ENCODE measurements at regions not wholly inside any gene's neighbourhood (a gene's known extent, or its start where the extent isn't known, plus 50 kb on each side); places are given as distances from the start of the nearest gene placed in this dataset.

DNA sequence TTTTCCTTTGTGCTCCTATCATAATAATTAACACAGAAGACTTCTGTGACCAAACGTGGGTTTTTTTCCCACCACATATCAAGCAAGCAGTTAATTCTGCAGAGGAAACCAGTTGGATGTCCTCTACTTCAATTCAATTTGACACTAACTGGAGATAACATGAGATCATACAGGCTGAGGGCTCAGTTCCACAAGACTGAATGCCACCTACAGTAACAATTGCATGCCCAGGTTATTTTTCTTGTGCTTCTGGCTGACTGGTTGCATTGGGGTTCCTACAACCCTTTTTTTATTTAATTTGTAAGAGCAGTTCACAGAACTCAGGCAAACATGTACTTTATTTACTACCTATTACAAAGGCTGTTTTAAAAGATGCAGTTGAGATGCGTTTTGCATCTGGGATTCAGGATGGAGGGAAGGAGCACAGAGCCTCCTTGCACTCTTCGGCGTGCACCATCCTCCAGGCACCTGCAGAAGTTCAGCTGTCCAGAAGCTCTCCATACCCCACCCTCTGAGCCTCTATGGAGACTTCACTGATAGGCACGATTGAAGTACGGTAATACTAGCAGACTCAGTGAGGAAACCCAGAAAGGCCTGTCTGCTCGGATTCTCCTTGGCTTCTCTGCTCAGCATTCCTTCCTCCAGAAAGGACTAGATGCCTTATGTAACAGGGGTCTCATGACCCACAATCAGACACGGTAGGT, 425.2 kb upstream of the CDH9 start:
- Histone ChIP-seq H3K9me3 (no peaks in the 10 kb centered on the region), H3K4me2 (no peak overlapping the region), H3K9ac (no peak overlapping the region), H3K4me3 (ENCODE audit: low read depth in 2 of 2, low read length in 1 of 2) (no peak overlapping the region), H3K4me1 (ENCODE audit: control insufficient read depth in 1 of 2, insufficient read depth in 2 of 2, low read depth in 1 of 2, low read length in 1 of 2) (peaks cover 0 to 4% of the 10 kb centered on the region in 2 experiments; a peak in 2 of 4 replicates), H3K36me3 (replicated peaks in 1 of 2; ENCODE audit: control insufficient read depth in 1 of 2, insufficient read depth in 2 of 2, low read length in 1 of 2) (no peaks in the 10 kb centered on the region), H3K79me2 (ENCODE audit: insufficient read depth) (no peaks in the 10 kb centered on the region), H3K27ac (ENCODE audit: low read depth in 2 of 2, low read length in 1 of 2) (no peak overlapping the region), H3F3A (replicated peaks; ENCODE audit: insufficient read depth) (no peaks in the 10 kb centered on the region), H3K9me2 (no peaks in the 10 kb centered on the region; the same call in 1 of the 2 replicates), H3K27me3 (ENCODE audit: insufficient read depth) (no peaks in the 10 kb centered on the region; the same call in 1 of the 2 replicates), H4K20me1 (ENCODE audit: insufficient read depth) (no peaks in the 10 kb centered on the region), H2AFZ (ENCODE audit: low read depth) (no peak overlapping the region)
- ChIA-PET POLR2A (no interaction called here), CTCF (no interaction called here)
- WGBS (ENCODE audit: low lambda C conversion rate): 38% methylated on average over 8 of the region's 8 CpGs
- no peak for TF ChIP-seq JUND (IDR thresholded peaks at IDR 0.05)
- TF ChIP-seq RXRA (IDR thresholded peaks at IDR 0.05; ENCODE audit: borderline replicate concordance, low read depth): no peak
- TF ChIP-seq NFIC (IDR thresholded peaks at IDR 0.05; ENCODE audit: borderline replicate concordance): no peak
- TF ChIP-seq, protein P1, sequence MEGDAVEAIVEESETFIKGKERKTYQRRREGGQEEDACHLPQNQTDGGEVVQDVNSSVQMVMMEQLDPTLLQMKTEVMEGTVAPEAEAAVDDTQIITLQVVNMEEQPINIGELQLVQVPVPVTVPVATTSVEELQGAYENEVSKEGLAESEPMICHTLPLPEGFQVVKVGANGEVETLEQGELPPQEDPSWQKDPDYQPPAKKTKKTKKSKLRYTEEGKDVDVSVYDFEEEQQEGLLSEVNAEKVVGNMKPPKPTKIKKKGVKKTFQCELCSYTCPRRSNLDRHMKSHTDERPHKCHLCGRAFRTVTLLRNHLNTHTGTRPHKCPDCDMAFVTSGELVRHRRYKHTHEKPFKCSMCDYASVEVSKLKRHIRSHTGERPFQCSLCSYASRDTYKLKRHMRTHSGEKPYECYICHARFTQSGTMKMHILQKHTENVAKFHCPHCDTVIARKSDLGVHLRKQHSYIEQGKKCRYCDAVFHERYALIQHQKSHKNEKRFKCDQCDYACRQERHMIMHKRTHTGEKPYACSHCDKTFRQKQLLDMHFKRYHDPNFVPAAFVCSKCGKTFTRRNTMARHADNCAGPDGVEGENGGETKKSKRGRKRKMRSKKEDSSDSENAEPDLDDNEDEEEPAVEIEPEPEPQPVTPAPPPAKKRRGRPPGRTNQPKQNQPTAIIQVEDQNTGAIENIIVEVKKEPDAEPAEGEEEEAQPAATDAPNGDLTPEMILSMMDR (IDR thresholded peaks at IDR 0.05): no peak
- TF ChIP-seq FOXJ3 (CRISPR knock-in tag; IDR thresholded peaks at IDR 0.05): no peak
- no peak for TF ChIP-seq TAF1 (IDR thresholded peaks at IDR 0.05; ENCODE audit: borderline replicate concordance, low read depth, low read length)
- TF ChIP-seq GABPA (IDR thresholded peaks at IDR 0.05; ENCODE audit: low read depth): no peak
- TF ChIP-seq EZH2phosphoT487 (IDR thresholded peaks at IDR 0.05; ENCODE audit: borderline replicate concordance, low read depth): no peak
- DNase-seq: no peak

DNA sequence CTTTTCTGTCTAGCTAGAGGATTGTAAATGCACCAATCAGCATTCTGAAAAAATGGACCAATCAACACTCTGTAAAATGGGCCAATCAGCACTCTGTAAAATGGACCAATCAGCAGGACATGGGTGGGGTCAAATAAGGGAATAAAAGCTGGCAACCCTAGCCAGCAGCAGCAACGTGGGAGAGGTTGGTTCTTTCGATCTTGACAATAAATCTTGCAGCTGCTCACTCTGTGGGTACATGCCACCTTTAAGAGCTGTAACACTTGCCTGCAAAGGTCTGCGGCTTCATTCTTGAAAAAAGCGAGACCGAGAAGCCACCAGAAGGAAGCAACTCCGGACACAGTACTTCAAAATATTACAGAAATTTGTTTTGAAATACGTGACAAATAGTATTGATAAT, 424.6 kb upstream of the CDH9 start:
- no peaks in the 10 kb centered on the region for H4K20me1 ChIP-seq (ENCODE audit: insufficient read depth)
- H3K9me3 ChIP-seq: no peaks in the 10 kb centered on the region
- no peak overlapping the region for H3K27ac ChIP-seq (ENCODE audit: low read depth in 2 of 2, low read length in 1 of 2)
- H3K27me3 ChIP-seq (ENCODE audit: insufficient read depth): no peaks in the 10 kb centered on the region; the same call in 1 of the 2 replicates
- TF ChIP-seq, protein P2, sequence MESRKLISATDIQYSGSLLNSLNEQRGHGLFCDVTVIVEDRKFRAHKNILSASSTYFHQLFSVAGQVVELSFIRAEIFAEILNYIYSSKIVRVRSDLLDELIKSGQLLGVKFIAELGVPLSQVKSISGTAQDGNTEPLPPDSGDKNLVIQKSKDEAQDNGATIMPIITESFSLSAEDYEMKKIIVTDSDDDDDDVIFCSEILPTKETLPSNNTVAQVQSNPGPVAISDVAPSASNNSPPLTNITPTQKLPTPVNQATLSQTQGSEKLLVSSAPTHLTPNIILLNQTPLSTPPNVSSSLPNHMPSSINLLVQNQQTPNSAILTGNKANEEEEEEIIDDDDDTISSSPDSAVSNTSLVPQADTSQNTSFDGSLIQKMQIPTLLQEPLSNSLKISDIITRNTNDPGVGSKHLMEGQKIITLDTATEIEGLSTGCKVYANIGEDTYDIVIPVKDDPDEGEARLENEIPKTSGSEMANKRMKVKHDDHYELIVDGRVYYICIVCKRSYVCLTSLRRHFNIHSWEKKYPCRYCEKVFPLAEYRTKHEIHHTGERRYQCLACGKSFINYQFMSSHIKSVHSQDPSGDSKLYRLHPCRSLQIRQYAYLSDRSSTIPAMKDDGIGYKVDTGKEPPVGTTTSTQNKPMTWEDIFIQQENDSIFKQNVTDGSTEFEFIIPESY (IDR thresholded peaks at IDR 0.05; ENCODE audit: borderline replicate concordance, low read depth): no peak
- TF ChIP-seq ELF1 (IDR thresholded peaks at IDR 0.05) (no peak), SMC3 (IDR thresholded peaks at IDR 0.05; ENCODE audit: low read depth, low read length) (no peak), RCOR1 (IDR thresholded peaks at IDR 0.05; ENCODE audit: low read length) (no peak), RXRA (IDR thresholded peaks at IDR 0.05; ENCODE audit: borderline replicate concordance, low read depth) (no peak), GATA2 (CRISPR knock-in tag; IDR thresholded peaks at IDR 0.05) (no peak)
- TF ChIP-seq, protein P3, sequence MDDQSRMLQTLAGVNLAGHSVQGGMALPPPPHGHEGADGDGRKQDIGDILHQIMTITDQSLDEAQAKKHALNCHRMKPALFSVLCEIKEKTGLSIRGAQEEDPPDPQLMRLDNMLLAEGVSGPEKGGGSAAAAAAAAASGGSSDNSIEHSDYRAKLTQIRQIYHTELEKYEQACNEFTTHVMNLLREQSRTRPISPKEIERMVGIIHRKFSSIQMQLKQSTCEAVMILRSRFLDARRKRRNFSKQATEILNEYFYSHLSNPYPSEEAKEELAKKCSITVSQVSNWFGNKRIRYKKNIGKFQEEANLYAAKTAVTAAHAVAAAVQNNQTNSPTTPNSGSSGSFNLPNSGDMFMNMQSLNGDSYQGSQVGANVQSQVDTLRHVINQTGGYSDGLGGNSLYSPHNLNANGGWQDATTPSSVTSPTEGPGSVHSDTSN (IDR thresholded peaks at IDR 0.05): no peak
- TF ChIP-seq, protein P1 (IDR thresholded peaks at IDR 0.05): no peak
- H3K4me2 ChIP-seq: no peak overlapping the region
- 31% methylated on average over 7 of the region's 7 CpGs for WGBS (ENCODE audit: low lambda C conversion rate)
- H3K9me2 ChIP-seq: no peaks in the 10 kb centered on the region; the same call in 1 of the 2 replicates
- H3K9ac ChIP-seq: no peak overlapping the region
- POLR2A ChIA-PET: no interaction called here
- H3K36me3 ChIP-seq (replicated peaks in 1 of 2; ENCODE audit: control insufficient read depth in 1 of 2, insufficient read depth in 2 of 2, low read length in 1 of 2): no peaks in the 10 kb centered on the region
- H3K4me3 ChIP-seq (ENCODE audit: low read depth in 2 of 2, low read length in 1 of 2): no peak overlapping the region
- CTCF ChIA-PET: no interaction called here
- no peak for DNase-seq
- H3F3A ChIP-seq (replicated peaks; ENCODE audit: insufficient read depth): no peaks in the 10 kb centered on the region
- peaks cover 0 to 2% of the 10 kb centered on the region in 2 experiments; a peak in 2 of 4 replicates for H3K4me1 ChIP-seq (ENCODE audit: control insufficient read depth in 1 of 2, insufficient read depth in 2 of 2, low read depth in 1 of 2, low read length in 1 of 2)
- H3K79me2 ChIP-seq (ENCODE audit: insufficient read depth): no peaks in the 10 kb centered on the region
- H2AFZ ChIP-seq (ENCODE audit: low read depth): no peak overlapping the region

Measured in SK-N-SH (cell line).